Prostate gland (tissue), 2 donors: ENCODE measurements at regions not wholly inside any gene's neighbourhood (a gene's known extent, or its start where the extent isn't known, plus 50 kb on each side); places are given as distances from the start of the nearest gene placed in this dataset.

Source experiments
- DNase-seq: peaks from one replicate; pipeline ENCODE4 v3.0.0-alpha.2; 2019; ENCODE audit warnings: low spot score
- H3K27ac ChIP-seq, 2 donors: fragments of 200-600 bp; sonication (generic); 2 replicates each; pipeline ENCODE4 v1.5.1; 2017 to 2019
- H3K27me3 ChIP-seq: fragments of 200-600 bp; sonication (generic); replicated peaks from 2 replicates; pipeline ENCODE4 v1.5.1; 2019; ENCODE audit not compliant: insufficient read depth
- H3K36me3 ChIP-seq, 2 donors: fragments of 200-600 bp; sonication (generic); 1 replicate in 1 of 2; 2 replicates in 1 of 2; pipeline versions ENCODE4 v1.5.1 to v1.8.1; 2017 to 2019
- H3K4me1 ChIP-seq: fragments of 200-600 bp; sonication (generic); replicated peaks from 2 replicates; pipeline ENCODE4 v1.5.1; 2019
- H3K4me3 ChIP-seq, 2 donors: fragments of 200-600 bp; sonication (generic); 2 replicates each; pipeline ENCODE4 v1.5.1; 2017 to 2019
- H3K9me3 ChIP-seq: fragments of 200-600 bp; sonication (generic); 2 replicates; pipeline ENCODE4 v1.5.1; 2017
- POLR2A ChIP-seq: fragments of 450-650 bp; IDR thresholded peaks from one replicate; pipeline ENCODE4 v1.6.1; 2016; ENCODE audit warnings: antibody characterized with exemption, mild to moderate bottlenecking
- POLR2AphosphoS5 ChIP-seq: sonication (generic); formaldehyde crosslinking; IDR thresholded peaks from one replicate; pipeline ENCODE4 v1.6.1; 2017; ENCODE audit warnings: antibody characterized with exemption
- WGBS: methylation state at CpG from one replicate; pipeline ENCODE4 v1.1.5; 2018; 5-methylcytosine and 5-hydroxymethylcytosine counted together
- intact Hi-C: fragments of 100-400 bp; cut with DNase I; formaldehyde crosslinking; loops from one replicate; pipeline ENCODE4 v1.14.2; 2022
- TF ChIP-seq, protein P1 (sequence below), 4 experiments: fragments of 200-600 bp in 2 of 4; fragments of 450-650 bp in 2 of 4; sonication (generic) in 2 of 4; IDR thresholded peaks; 1 replicate in 3 of 4; 2 replicates in 1 of 4; pipeline ENCODE4 v1.5.1; 2016 to 2019; ENCODE audit warnings: antibody characterized with exemption in 4 of 4, mild to moderate bottlenecking in 2 of 4, moderate library complexity in 2 of 4

DNA sequence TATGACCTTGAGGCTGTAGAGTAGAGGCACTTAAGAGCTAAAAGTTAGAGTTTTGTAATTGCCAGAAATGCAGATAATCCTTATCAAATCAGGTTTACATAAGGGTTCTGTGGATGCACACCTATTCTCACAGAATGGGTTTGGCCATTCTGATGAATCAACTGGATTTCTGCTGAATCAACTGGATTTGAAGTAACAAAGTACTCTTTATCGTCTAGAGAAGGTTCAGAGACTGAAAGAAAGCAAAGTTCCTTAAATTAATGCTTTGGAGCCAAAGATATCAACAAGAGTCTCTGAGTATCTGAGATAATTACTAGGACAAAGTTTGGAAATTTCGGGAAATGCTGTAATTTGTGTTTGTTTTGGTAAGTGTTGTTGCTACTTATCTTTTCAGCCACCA lies 669.6 kb upstream of the ZNF608 start:
- Histone ChIP-seq H3K27ac (no peak overlapping the region), H3K36me3 (no peaks in the 10 kb centered on the region), H3K27me3 (no peaks in the 10 kb centered on the region), H3K4me3 (no peak overlapping the region), H3K4me1 (peaks cover 6% of the 10 kb centered on the region), H3K9me3 (no peaks in the 10 kb centered on the region)
- DNase-seq, result no peak
- intact Hi-C loops, result no loop called here
- 81% methylated on average over 2 of the region's 2 CpGs for WGBS
- TF ChIP-seq POLR2A, result no peak
- TF ChIP-seq POLR2AphosphoS5, result no peak
- TF ChIP-seq, protein P1, sequence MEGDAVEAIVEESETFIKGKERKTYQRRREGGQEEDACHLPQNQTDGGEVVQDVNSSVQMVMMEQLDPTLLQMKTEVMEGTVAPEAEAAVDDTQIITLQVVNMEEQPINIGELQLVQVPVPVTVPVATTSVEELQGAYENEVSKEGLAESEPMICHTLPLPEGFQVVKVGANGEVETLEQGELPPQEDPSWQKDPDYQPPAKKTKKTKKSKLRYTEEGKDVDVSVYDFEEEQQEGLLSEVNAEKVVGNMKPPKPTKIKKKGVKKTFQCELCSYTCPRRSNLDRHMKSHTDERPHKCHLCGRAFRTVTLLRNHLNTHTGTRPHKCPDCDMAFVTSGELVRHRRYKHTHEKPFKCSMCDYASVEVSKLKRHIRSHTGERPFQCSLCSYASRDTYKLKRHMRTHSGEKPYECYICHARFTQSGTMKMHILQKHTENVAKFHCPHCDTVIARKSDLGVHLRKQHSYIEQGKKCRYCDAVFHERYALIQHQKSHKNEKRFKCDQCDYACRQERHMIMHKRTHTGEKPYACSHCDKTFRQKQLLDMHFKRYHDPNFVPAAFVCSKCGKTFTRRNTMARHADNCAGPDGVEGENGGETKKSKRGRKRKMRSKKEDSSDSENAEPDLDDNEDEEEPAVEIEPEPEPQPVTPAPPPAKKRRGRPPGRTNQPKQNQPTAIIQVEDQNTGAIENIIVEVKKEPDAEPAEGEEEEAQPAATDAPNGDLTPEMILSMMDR (IDR thresholded peaks at IDR 0.05), result no peak

DNA sequence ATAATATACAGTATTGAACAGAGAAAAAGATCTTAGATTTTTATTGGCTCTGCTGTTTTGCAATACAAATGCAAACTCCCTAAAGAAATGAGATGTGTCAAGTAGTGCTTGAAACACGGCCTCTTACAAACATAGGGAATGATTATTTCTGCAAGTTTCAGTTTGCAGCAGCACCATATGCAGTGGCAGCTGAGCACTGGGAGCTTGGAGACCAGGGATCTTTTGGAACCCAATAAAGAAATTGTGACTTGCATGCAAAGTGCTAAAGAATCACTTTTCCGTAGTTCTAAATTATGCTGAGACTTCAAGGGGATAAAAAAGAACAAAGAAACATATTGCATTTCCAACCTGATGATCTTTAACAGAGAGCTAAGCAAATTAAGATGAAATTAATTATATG lies 674.6 kb upstream of the ZNF608 start:
- no peaks in the 10 kb centered on the region for H3K9me3 ChIP-seq
- TF ChIP-seq POLR2A, result no peak
- no peak for TF ChIP-seq POLR2AphosphoS5
- TF ChIP-seq, protein P1 (IDR thresholded peaks at IDR 0.05), result no peak
- no peaks in the 10 kb centered on the region for H3K4me1 ChIP-seq
- no peak overlapping the region for H3K4me3 ChIP-seq
- no peaks in the 10 kb centered on the region for H3K36me3 ChIP-seq
- no peak for DNase-seq
- WGBS, result 88% methylated on average over 2 of the region's 2 CpGs
- intact Hi-C loops, result no loop called here
- H3K27me3 ChIP-seq, result no peaks in the 10 kb centered on the region
- H3K27ac ChIP-seq, result no peak overlapping the region

DNA sequence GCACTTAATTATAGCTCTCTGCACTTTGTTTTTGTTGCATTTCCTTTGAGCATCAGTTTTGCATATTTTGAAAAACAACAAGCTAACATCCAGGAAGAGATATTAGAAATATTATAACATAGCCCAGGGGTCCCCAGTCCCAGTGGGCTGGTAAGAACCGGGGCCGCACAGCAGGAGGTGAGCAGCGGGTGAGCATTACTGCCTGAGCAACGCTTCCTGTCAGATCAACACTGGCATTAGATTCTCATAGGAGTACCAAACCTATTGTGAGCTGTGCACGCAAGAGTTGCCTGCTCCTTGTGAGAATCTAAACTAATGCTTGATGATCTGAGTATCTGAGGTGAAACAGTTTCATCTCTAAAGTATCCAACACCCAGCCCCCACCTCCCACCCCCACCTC lies 675.9 kb upstream of the ZNF608 start:
- TF ChIP-seq, protein P1 (IDR thresholded peaks at IDR 0.05), result no peak
- TF ChIP-seq POLR2AphosphoS5 (no peak), POLR2A (no peak)
- 91% methylated on average over 5 of the region's 5 CpGs for WGBS
- DNase-seq, result no peak
- H3K9me3 ChIP-seq, result no peaks in the 10 kb centered on the region
- no peak overlapping the region for H3K4me3 ChIP-seq
- H3K27ac ChIP-seq, result no peak overlapping the region
- H3K36me3 ChIP-seq, result no peaks in the 10 kb centered on the region
- H3K4me1 ChIP-seq, result no peaks in the 10 kb centered on the region
- H3K27me3 ChIP-seq, result no peaks in the 10 kb centered on the region
- intact Hi-C loops, result no loop called here

DNA sequence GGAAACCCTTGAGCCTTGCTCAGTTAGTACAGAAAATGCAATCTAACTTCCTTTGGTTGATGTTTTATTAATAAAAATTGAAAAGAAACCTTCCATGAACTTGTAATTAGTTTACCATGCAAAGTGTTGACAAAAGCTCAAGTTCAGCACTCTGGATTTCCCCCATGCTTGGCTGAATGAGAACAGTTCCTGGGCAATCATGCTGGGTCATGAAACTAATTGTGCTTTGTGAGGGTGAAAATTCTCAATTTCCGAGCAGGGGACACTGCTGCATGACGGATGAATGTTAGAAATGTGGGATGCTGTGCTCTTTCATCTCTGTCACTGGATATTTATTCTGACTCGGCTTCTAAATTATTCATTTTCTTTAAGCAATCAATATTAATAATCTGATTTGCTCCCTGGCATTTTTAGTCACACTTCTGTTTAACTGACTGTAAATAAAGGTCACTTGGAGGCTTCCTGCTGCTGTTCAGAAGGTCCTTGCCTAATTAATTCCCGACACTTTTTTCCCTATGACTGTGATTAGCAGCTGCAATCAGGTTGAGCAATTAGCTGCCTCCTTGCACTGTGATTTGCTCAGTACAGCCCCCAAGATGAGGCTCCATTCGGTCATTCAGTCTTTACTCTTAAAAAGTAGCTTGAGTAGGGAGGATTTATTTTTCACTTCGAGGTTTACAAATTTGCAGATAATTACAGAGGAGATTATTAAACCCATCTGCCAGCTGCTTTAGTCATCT lies 678.1 kb upstream of the ZNF608 start:
- 64% methylated on average over 6 of the region's 6 CpGs for WGBS
- Histone ChIP-seq H3K36me3 (no peaks in the 10 kb centered on the region), H3K9me3 (no peaks in the 10 kb centered on the region), H3K27ac (no peak overlapping the region), H3K4me3 (no peak overlapping the region), H3K4me1 (no peaks in the 10 kb centered on the region), H3K27me3 (no peaks in the 10 kb centered on the region)
- intact Hi-C loops, result no loop called here
- DNase-seq, result no peak
- TF ChIP-seq, protein P1 (IDR thresholded peaks at IDR 0.05), result no peak
- TF ChIP-seq POLR2A (no peak), POLR2AphosphoS5 (no peak)

DNA sequence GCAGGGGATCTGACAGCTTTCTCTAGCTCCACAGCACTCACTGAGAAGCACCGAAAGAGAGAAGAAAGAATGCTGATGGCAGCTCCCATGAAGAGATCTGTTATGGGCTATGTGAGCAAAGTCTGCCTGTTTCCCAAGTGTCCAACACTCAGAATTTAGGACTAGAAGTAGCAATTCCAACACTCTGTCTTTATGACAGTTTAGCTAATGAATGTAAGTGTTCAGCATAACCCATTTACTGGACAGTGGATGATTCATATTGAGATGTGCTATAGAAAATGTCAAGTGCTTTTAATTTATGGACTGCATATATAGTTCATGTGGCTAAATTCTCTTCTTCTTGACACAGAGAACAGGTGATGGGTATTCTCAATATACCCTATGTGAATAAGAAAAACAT lies 683.1 kb upstream of the ZNF608 start:
- no peak overlapping the region for H3K4me3 ChIP-seq
- no peaks in the 10 kb centered on the region for H3K27me3 ChIP-seq
- intact Hi-C loops, result no loop called here
- TF ChIP-seq POLR2A, result no peak
- no peak for TF ChIP-seq POLR2AphosphoS5
- TF ChIP-seq, protein P1 (IDR thresholded peaks at IDR 0.05), result no peak
- 73% methylated on average over 1 of the region's 1 CpG for WGBS
- H3K9me3 ChIP-seq, result no peaks in the 10 kb centered on the region
- no peak overlapping the region for H3K27ac ChIP-seq
- no peaks in the 10 kb centered on the region for H3K4me1 ChIP-seq
- no peaks in the 10 kb centered on the region for H3K36me3 ChIP-seq
- DNase-seq, result no peak
